Karpas-422 (cell line): ENCODE measurements at regions not wholly inside any gene's neighbourhood (a gene's known extent, or its start where the extent isn't known, plus 50 kb on each side); places are given as distances from the start of the nearest gene placed in this dataset.

Source experiments
- DNase-seq: peaks from one replicate; pipeline ENCODE4 v3.0.0-alpha.2; 2015
- H2AFZ ChIP-seq: fragments of 200-600 bp; sonication (generic); 2 replicates; pipeline ENCODE4 v1.6.1; 2014; ENCODE audit warnings: antibody characterized with exemption, low read length, mixed read lengths
- H3K27ac ChIP-seq: fragments of 200-600 bp; sonication (generic); 2 replicates; pipeline ENCODE4 v1.5.1; 2014; ENCODE audit warnings: mild to moderate bottlenecking, low read length, moderate library complexity
- H3K27me3 ChIP-seq: fragments of 200-600 bp; sonication (generic); 2 replicates; pipeline ENCODE4 v1.6.1; 2014; ENCODE audit warnings: low read length, mixed read lengths
- H3K36me3 ChIP-seq: fragments of 200-600 bp; sonication (generic); 2 replicates; pipeline ENCODE4 v1.6.1; 2014; ENCODE audit warnings: low read length, mixed read lengths; ENCODE audit not compliant: insufficient read depth
- H3K4me1 ChIP-seq: fragments of 200-600 bp; sonication (generic); 2 replicates; pipeline ENCODE4 v1.6.1; 2014; ENCODE audit warnings: mild to moderate bottlenecking, low read length, mixed read lengths
- H3K4me2 ChIP-seq: fragments of 200-600 bp; sonication (generic); 2 replicates; pipeline ENCODE4 v1.6.1; 2014; ENCODE audit warnings: low read length, low read depth, mild to moderate bottlenecking; ENCODE audit not compliant: poor library complexity, severe bottlenecking
- H3K4me3 ChIP-seq: fragments of 200-600 bp; sonication (generic); 2 replicates; pipeline ENCODE4 v1.5.1; 2014; ENCODE audit warnings: mild to moderate bottlenecking, antibody characterized with exemption, low read length, mixed read lengths
- H3K79me2 ChIP-seq: fragments of 200-600 bp; sonication (generic); 2 replicates; pipeline ENCODE4 v1.6.1; 2014; ENCODE audit warnings: mild to moderate bottlenecking, low read length, mixed read lengths
- H3K9ac ChIP-seq: fragments of 200-600 bp; sonication (generic); 2 replicates; pipeline ENCODE4 v1.6.0; 2014; ENCODE audit warnings: low read length
- H3K9me2 ChIP-seq: fragments of 200-600 bp; sonication (generic), shearing (Covaris generic); replicated peaks from 2 replicates; pipeline ENCODE4 v1.6.0; 2014; ENCODE audit warnings: mild to moderate bottlenecking, low read length, moderate library complexity; ENCODE audit not compliant: insufficient read depth
- H3K9me3 ChIP-seq: fragments of 300-700, 200-600 bp; sonication (generic); 2 replicates; pipeline ENCODE4 v1.6.1; 2014; ENCODE audit warnings: low read length, mixed read lengths
- H4K20me1 ChIP-seq: fragments of 200-600 bp; sonication (generic); 2 replicates; pipeline ENCODE4 v1.6.1; 2014; ENCODE audit warnings: mild to moderate bottlenecking, antibody characterized with exemption, low read length, low read depth; ENCODE audit not compliant: insufficient read depth

DNA sequence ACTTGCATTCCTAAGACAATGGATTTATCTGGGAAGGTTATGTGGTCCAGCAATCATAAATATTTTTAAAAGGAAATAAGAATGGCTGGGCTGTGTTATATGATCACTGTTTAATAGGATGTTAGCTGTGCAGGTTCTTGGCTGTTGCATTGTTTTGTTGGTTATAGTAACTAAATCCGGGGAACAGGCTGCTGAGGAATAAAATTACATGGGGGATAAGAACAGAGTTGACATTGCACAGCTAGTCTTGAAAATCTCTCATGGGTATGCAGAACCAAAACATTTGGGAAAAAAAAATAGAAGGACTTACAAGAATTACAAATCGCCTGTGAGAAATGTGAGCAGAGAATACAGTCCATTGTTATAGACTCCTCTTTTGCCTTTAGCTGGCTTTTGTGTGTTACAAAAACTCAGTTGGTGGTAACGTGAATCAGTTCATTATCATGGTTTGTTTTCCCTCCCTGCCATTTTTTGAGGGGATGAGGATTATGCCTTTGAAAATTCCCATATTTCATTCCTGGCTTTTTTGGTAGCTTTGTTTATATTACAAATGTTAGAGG, 375.3 kb upstream of the DAB2 start:
- Histone ChIP-seq H3K27ac (no peak overlapping the region), H2AFZ (no peak overlapping the region), H3K9me3 (no peaks in the 10 kb centered on the region), H3K36me3 (no peaks in the 10 kb centered on the region), H3K4me3 (no peak overlapping the region), H3K4me2 (no peak overlapping the region), H3K9me2 (no peaks in the 10 kb centered on the region), H3K79me2 (no peaks in the 10 kb centered on the region), H3K27me3 (no peaks in the 10 kb centered on the region), H3K4me1 (no peaks in the 10 kb centered on the region), H3K9ac (no peak overlapping the region), H4K20me1 (no peaks in the 10 kb centered on the region)
- DNase-seq = no peak

DNA sequence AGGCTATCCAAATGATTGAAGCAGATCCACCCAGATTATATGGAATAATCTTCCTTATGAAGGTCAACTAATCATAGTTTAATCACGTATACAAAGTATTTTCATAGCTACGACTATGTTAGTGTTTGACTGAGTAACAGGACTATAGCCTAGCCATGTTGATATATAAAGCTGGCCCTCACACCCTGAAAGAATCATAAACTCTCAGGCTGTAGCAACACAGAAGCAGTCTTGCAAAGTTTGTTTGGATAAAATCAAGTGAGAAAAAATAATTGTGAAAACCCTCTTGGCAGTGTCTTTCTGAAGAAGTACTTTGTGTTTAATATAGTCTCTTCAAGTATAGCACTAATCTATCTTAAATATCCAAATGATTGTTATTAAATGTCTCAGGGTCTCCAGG, 374.5 kb upstream of the DAB2 start:
- DNase-seq = no peak
- Histone ChIP-seq H3K9me2 (no peaks in the 10 kb centered on the region), H3K36me3 (no peaks in the 10 kb centered on the region)

DNA sequence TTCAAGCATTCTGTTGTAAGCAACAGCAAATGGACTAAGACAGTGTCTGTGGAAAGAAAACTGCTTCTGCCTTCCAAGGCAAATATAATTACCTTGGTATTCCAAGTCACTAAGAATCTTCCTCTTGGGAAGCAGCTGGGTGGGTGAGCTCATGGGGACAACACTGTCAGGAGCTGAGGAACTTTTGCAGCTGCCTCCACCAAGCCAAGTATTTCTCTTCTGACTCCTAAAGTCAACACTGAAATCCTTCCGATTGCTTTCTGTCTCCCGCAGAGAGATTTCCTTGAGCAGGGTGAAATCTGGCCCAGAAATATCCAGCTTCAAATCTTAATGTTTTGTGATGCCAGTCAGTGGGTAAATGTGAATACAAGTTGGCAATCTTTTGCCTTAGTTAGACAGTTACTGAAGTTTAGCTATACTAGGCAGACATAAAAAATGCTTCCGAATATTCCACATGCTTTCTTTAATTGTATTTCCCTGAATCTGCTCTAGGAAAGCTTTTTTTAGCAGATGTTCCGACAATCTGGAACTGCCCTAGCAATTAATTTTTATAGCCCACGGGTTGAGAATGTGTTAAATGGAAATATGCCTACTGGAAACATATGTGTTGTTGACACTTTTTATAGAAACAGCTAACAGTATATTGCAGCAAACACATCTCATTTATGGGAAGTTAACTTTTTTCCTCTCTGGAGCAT, 369.9 kb upstream of the DAB2 start:
- Histone ChIP-seq H3K9me2 (no peaks in the 10 kb centered on the region), H3K4me2 (no peak overlapping the region), H3K27me3 (no peaks in the 10 kb centered on the region), H3K4me3 (no peak overlapping the region), H3K27ac (no peak overlapping the region), H3K36me3 (no peaks in the 10 kb centered on the region), H4K20me1 (no peaks in the 10 kb centered on the region), H3K4me1 (no peaks in the 10 kb centered on the region), H2AFZ (no peak overlapping the region), H3K79me2 (no peaks in the 10 kb centered on the region), H3K9me3 (no peaks in the 10 kb centered on the region), H3K9ac (no peak overlapping the region)
- no peak for DNase-seq

More for the DNA sequence above, 374.5 kb upstream of the DAB2 start:
- no peaks in the 10 kb centered on the region for H3K9me3 ChIP-seq
- H3K9ac ChIP-seq = no peak overlapping the region
- H4K20me1 ChIP-seq = no peaks in the 10 kb centered on the region
- H3K27me3 ChIP-seq = no peaks in the 10 kb centered on the region
- H3K79me2 ChIP-seq = no peaks in the 10 kb centered on the region
- no peak overlapping the region for H2AFZ ChIP-seq
- no peak overlapping the region for H3K27ac ChIP-seq
- no peaks in the 10 kb centered on the region for H3K4me1 ChIP-seq
- H3K4me3 ChIP-seq = no peak overlapping the region
- H3K4me2 ChIP-seq = no peak overlapping the region

DNA sequence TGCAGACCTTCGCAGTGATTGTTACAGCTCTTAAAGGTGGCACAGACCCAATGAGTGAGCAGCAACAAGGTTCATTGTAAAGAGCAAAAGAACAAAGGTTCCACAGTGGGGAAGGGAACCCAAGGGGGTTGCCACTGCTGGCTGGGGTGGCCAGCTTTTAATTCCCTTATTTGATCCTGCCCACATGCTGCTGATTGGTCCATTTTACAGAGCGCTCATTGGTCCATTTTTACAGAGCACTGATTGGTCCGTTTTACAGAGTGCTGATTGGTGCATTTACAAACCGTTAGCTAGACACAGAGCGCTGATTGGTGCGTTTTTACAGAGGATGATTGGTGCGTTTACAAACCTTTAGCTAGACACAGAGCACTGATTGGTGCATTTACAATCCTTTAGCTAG, 360.6 kb upstream of the DAB2 start:
- H2AFZ ChIP-seq = no peak overlapping the region
- no peak for DNase-seq
- no peak overlapping the region for H3K4me2 ChIP-seq
- no peaks in the 10 kb centered on the region for H3K79me2 ChIP-seq
- no peak overlapping the region for H3K27ac ChIP-seq
- H3K4me3 ChIP-seq = no peak overlapping the region
- H3K9me3 ChIP-seq = peaks cover 4% of the 10 kb centered on the region; the same call in 1 of the 2 replicates
- H3K9me2 ChIP-seq = 0 out of 2 replicates have a peak, but pooled peaks cover 6% of the 10 kb centered on the region
- H3K36me3 ChIP-seq = no peaks in the 10 kb centered on the region
- H4K20me1 ChIP-seq = no peaks in the 10 kb centered on the region
- H3K9ac ChIP-seq = no peak overlapping the region
- H3K27me3 ChIP-seq = no peaks in the 10 kb centered on the region
- H3K4me1 ChIP-seq = no peaks in the 10 kb centered on the region

DNA sequence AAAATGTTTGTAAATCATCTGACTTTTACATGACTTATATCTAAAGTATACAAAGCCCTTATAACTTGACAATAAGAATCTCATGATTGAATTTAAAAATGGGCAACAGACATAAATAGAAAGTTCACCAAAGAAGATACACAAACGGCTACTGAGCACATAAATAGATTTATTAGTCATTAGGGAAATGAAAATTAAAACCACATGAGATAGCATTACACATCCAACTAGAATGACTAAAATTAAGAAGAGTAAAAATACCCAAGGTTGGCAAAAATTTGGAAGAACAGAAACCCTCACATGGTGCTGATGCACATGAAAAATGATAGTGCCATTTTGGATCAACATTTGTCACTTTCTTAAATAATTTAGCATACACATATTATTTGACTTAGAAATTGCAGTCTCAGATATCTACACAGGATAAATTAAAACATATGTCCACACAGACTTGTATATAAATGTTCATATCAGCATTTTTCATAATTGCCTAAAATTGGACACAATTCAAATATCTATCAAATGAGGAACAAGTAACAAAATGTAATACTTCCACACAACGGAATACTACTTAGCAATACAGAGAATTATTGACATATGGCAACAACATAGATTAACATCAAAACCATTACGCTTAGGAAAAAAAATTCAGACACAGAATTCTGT, 359.1 kb upstream of the DAB2 start:
- H3K4me2 ChIP-seq = no peak overlapping the region
- H3K9ac ChIP-seq = no peak overlapping the region
- H3K4me1 ChIP-seq = no peaks in the 10 kb centered on the region
- DNase-seq = no peak
- no peaks in the 10 kb centered on the region for H4K20me1 ChIP-seq
- no peaks in the 10 kb centered on the region for H3K36me3 ChIP-seq
- H3K9me3 ChIP-seq = peaks cover 4% of the 10 kb centered on the region; the same call in 1 of the 2 replicates
- 0 out of 2 replicates have a peak, but pooled peaks cover 6% of the 10 kb centered on the region for H3K9me2 ChIP-seq
- no peak overlapping the region for H3K4me3 ChIP-seq
- H2AFZ ChIP-seq = no peak overlapping the region
- no peaks in the 10 kb centered on the region for H3K27me3 ChIP-seq
- H3K79me2 ChIP-seq = no peaks in the 10 kb centered on the region
- no peak overlapping the region for H3K27ac ChIP-seq

DNA sequence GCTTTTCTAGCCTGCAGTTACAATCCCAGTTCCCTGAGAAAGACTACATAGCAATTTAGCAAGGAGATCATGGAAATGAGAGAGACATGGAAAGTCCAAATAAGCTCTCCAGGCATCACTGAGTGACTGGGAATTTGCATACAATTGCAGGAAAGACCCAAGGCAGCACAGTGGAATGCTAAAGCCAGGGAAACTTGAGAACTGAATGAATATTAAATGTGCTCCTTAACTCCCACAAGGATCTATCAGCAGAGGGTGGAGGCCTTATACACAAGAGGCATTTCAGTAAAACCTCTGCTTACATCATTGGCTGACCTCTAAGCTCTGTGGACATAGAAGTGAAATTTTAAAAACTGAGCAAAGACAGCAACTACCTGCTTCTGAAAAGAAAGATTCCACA, 355.6 kb upstream of the DAB2 start:
- Histone ChIP-seq H4K20me1 (no peaks in the 10 kb centered on the region), H3K36me3 (no peaks in the 10 kb centered on the region), H3K9me2 (0 out of 2 replicates have a peak, but pooled peaks cover 6% of the 10 kb centered on the region), H3K4me3 (no peak overlapping the region), H3K9me3 (0 out of 2 replicates have a peak, but pooled peaks cover under 1% of the 10 kb centered on the region), H3K9ac (no peak overlapping the region), H3K4me2 (no peak overlapping the region), H3K79me2 (no peaks in the 10 kb centered on the region), H3K27ac (no peak overlapping the region), H3K4me1 (no peaks in the 10 kb centered on the region), H2AFZ (no peak overlapping the region), H3K27me3 (no peaks in the 10 kb centered on the region)
- no peak for DNase-seq

DNA sequence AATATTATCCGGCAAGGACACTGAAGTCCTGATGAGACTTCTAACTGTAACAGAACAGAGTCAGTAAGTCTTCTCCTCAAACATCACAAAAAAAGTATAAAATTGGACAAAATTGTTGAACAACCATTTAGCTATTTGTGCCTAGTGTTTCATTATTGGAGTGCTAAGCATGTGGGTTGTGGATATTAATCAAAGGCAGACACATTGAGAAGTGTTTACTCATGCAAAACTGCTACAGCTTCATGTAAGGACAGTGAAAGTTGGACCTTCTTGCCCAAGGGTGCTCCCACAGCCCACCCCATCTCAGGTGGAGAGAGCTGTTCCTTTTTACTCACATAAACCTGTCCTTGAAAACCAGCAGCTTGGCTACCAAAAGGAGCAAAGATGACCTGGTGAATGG, 355.1 kb upstream of the DAB2 start:
- Histone ChIP-seq H3K9me2 (0 out of 2 replicates have a peak, but pooled peaks cover 6% of the 10 kb centered on the region), H4K20me1 (no peaks in the 10 kb centered on the region), H3K36me3 (no peaks in the 10 kb centered on the region), H3K9me3 (no peaks in the 10 kb centered on the region), H3K9ac (no peak overlapping the region), H3K4me2 (no peak overlapping the region), H3K4me3 (no peak overlapping the region), H3K27ac (no peak overlapping the region), H3K79me2 (no peaks in the 10 kb centered on the region), H2AFZ (no peak overlapping the region), H3K27me3 (no peaks in the 10 kb centered on the region), H3K4me1 (no peaks in the 10 kb centered on the region)
- no peak for DNase-seq

DNA sequence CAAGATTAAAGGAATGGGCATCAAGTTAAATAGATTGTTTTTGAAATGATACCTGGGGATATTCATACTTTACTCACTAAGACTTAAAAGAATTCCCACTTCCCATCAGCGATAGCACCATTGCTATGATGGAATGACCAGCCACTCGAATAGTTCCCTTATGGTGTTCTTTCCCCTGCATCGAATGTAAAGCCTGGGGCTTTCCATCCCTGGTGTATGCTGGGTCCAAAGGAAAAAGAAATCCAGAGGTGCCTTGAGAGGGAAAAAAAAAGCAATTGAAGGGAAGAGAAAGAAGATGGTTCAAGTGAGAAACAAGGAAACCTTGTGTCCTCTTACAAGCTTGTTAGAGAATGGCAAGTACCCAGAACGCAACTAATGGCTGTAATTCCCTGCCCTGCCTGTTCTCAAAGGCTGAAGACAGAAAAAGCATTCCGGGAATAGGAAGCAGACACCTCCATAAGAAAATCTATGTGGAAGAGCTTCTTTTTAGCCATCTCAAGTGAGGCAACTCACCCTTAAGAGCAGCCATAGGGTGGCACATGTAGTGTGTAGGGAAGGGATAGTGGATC, 351.1 kb upstream of the DAB2 start:
- H3K36me3 ChIP-seq = no peaks in the 10 kb centered on the region
- DNase-seq = no peak
- no peaks in the 10 kb centered on the region for H4K20me1 ChIP-seq
- no peaks in the 10 kb centered on the region for H3K9me3 ChIP-seq
- H3K27ac ChIP-seq = no peak overlapping the region
- no peaks in the 10 kb centered on the region for H3K27me3 ChIP-seq
- H3K4me2 ChIP-seq = no peak overlapping the region
- no peaks in the 10 kb centered on the region for H3K79me2 ChIP-seq
- H3K9me2 ChIP-seq = no peaks in the 10 kb centered on the region
- H3K4me1 ChIP-seq = no peaks in the 10 kb centered on the region
- no peak overlapping the region for H3K4me3 ChIP-seq
- no peak overlapping the region for H2AFZ ChIP-seq
- H3K9ac ChIP-seq = no peak overlapping the region
